AG20443 (cell line): ENCODE measurements at regions not wholly inside any gene's neighbourhood (a gene's known extent, or its start where the extent isn't known, plus 50 kb on each side); places are given as distances from the start of the nearest gene placed in this dataset.

Source experiments
- DNase-seq: peaks from one replicate; pipeline ENCODE4 v3.0.0; 2012; ENCODE audit warnings: low spot score, mixed read lengths

- DNase-seq: no peak
Measured at GRCh38 chr11:115848080-115848479, 343.9 kb upstream of the CADM1 start.

GRCh38 chr11:115845872-115846271 lies 341.7 kb upstream of the CADM1 start:
- DNase-seq: no peak

GRCh38 chr11:115843685-115844084 lies 339.5 kb upstream of the CADM1 start:
- no peak for DNase-seq

GRCh38 chr11:115843111-115843510 lies 338.9 kb upstream of the CADM1 start:
- DNase-seq: no peak

GRCh38 chr11:115820026-115820425 lies 315.8 kb upstream of the CADM1 start:
- DNase-seq: no peak

- DNase-seq: no peak
Measured at GRCh38 chr11:115819014-115819413, 314.8 kb upstream of the CADM1 start.

GRCh38 chr11:115817844-115818468 lies 313.7 kb upstream of the CADM1 start:
- DNase-seq: no peak

GRCh38 chr11:115808351-115808940 lies 304.2 kb upstream of the CADM1 start:
- no peak for DNase-seq

- DNase-seq: no peak
Measured at GRCh38 chr11:115806056-115806455, 301.8 kb upstream of the CADM1 start.

- DNase-seq: no peak
Measured at GRCh38 chr11:115803073-115803740, 299.0 kb upstream of the CADM1 start.

GRCh38 chr11:115802641-115803040 lies 298.4 kb upstream of the CADM1 start:
- no peak for DNase-seq

GRCh38 chr11:115792903-115793302 lies 288.7 kb upstream of the CADM1 start:
- no peak for DNase-seq

GRCh38 chr11:115787302-115787701 lies 283.1 kb upstream of the CADM1 start:
- no peak for DNase-seq

GRCh38 chr11:115784796-115785521 lies 280.7 kb upstream of the CADM1 start:
- DNase-seq: no peak

GRCh38 chr11:115780646-115781362 lies 276.6 kb upstream of the CADM1 start:
- no peak for DNase-seq

- DNase-seq: no peak
Measured at GRCh38 chr11:115778928-115779650, 274.9 kb upstream of the CADM1 start.

- DNase-seq: no peak
Measured at GRCh38 chr11:115776916-115777315, 272.7 kb upstream of the CADM1 start.

- no peak for DNase-seq
Measured at GRCh38 chr11:115775846-115776245, 271.6 kb upstream of the CADM1 start.

GRCh38 chr11:115774756-115775155 lies 270.5 kb upstream of the CADM1 start:
- DNase-seq: no peak

GRCh38 chr11:115769891-115770290 lies 265.7 kb upstream of the CADM1 start:
- no peak for DNase-seq

GRCh38 chr11:115767883-115768282 lies 263.7 kb upstream of the CADM1 start:
- no peak for DNase-seq
